Prostate gland (tissue), 2 donors: ENCODE measurements at regions not wholly inside any gene's neighbourhood (a gene's known extent, or its start where the extent isn't known, plus 50 kb on each side); places are given as distances from the start of the nearest gene placed in this dataset.

Source experiments
- CTCF ChIP-seq, 4 experiments: fragments of 200-600 bp in 2 of 4; fragments of 450-650 bp in 2 of 4; sonication (generic) in 2 of 4; IDR thresholded peaks; 1 replicate in 3 of 4; 2 replicates in 1 of 4; pipeline ENCODE4 v1.5.1; 2016 to 2019; ENCODE audit warnings: antibody characterized with exemption in 4 of 4, mild to moderate bottlenecking in 2 of 4, moderate library complexity in 2 of 4
- POLR2A ChIP-seq: fragments of 450-650 bp; IDR thresholded peaks from one replicate; pipeline ENCODE4 v1.6.1; 2016; ENCODE audit warnings: antibody characterized with exemption, mild to moderate bottlenecking
- POLR2AphosphoS5 ChIP-seq: sonication (generic); formaldehyde crosslinking; IDR thresholded peaks from one replicate; pipeline ENCODE4 v1.6.1; 2017; ENCODE audit warnings: antibody characterized with exemption

- TF ChIP-seq CTCF (IDR thresholded peaks at IDR 0.05) (no peak), POLR2A (no peak), POLR2AphosphoS5 (no peak)
Observed at GRCh38 chr4:1576961-1577821, 106.9 kb downstream of the FAM53A start.
